Mesodermal cell (in vitro differentiated cells): ENCODE measurements at regions not wholly inside any gene's neighbourhood (a gene's known extent, or its start where the extent isn't known, plus 50 kb on each side); places are given as distances from the start of the nearest gene placed in this dataset.
"Not testable (repeated sequence)": the region's sequence is repeated elsewhere in the genome, so short reads cannot be mapped to it uniquely, and the experiment has no call there.

Experiments
- H3K27ac ChIP-seq: 2 replicates; pipeline ENCODE4 v1.7.0; 2013; ENCODE audit warnings: mild to moderate bottlenecking, low read depth, low read length, moderate library complexity; ENCODE audit not compliant: severe bottlenecking
- H3K36me3 ChIP-seq: 2 replicates; pipeline ENCODE4 v1.7.1; 2013; ENCODE audit warnings: mild to moderate bottlenecking, low read length, moderate library complexity; ENCODE audit not compliant: control insufficient read depth, insufficient read depth
- H3K4me1 ChIP-seq: one replicate; pipeline ENCODE4 v1.7.1; 2013; ENCODE audit warnings: mild to moderate bottlenecking, low read length; ENCODE audit not compliant: insufficient read depth, control insufficient read depth, poor library complexity, severe bottlenecking
- H3K4me3 ChIP-seq: 2 replicates; pipeline ENCODE4 v1.7.0; 2013; ENCODE audit warnings: low read length, control low read depth, mild to moderate bottlenecking; ENCODE audit not compliant: insufficient read depth, poor library complexity, severe bottlenecking; ENCODE audit errors: extremely low read depth
- H3K9me3 ChIP-seq: 2 replicates; pipeline ENCODE4 v1.7.1; 2013; ENCODE audit warnings: mild to moderate bottlenecking, low read length, moderate library complexity; ENCODE audit not compliant: control insufficient read depth
- WGBS, 2 experiments: methylation state at CpG; one replicate each; pipeline ENCODE4 v1.1.5; 2013; ENCODE audit warnings: missing lambda C conversion rate in 2 of 2; ENCODE audit not compliant: insufficient coverage in 2 of 2; 5-methylcytosine and 5-hydroxymethylcytosine counted together

DNA sequence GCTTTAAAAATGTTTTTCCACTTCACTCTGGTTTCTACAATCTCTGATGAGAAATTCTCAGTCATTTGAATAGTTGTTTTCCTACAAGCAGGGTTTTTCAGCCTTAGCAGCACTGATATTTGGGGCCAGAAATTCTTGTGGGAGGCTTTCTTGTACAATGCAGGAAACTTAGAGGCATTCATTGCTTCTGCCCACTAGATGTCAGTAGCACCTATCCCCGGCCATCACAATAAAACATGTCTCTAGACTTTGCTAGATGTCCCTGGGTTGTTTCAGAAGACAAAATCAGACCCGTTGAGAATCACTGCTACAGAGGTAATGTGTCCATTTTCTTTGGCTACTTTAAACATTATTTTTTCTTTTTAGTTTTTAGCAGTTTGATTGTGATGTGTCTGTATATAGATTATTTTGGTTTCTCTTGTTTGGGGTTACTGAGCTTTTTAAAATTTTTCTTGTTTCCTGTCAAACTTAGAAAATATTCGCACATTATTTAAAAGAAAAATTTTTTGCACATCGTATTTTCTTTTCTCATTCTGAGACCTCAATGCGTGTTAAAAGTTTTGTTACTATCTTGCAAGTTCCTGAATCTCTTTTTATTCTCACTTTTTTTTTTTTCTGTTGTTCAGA is 60.8 kb upstream of the CCDC179 start:
- 0% methylated on average over 1 of the region's 5 CpGs; no CpG with 5 or more reads in 1 of the 2 experiments for WGBS, 2 experiments
- no peak overlapping the region for H3K27ac ChIP-seq
- peaks cover 7% of the 10 kb centered on the region for H3K4me1 ChIP-seq
- H3K4me3 ChIP-seq: peak overlapping the region; percentile 14
- no peaks in the 10 kb centered on the region for H3K36me3 ChIP-seq
- no peaks in the 10 kb centered on the region for H3K9me3 ChIP-seq

DNA sequence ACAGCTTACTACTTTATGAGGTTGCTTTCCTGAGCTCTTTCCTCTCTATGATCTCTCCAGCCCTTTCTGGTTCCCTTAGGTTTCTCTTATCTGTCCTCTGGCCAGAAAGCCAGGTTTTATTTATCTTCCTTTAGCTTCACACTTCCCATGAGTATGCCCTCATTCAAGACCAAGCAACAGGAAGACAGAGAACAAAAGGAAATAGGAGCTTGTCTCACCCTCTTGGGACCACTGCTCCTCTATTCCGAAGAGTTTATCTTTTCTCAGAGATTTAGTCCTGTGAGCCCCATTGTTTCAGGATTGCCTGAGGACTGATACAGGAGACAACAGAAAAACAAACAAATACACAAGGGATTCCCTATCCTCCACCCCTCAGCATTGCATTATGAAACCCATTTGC is 62.4 kb upstream of the CCDC179 start:
- H3K4me1 ChIP-seq: peaks cover 7% of the 10 kb centered on the region
- no peaks in the 10 kb centered on the region for H3K9me3 ChIP-seq
- H3K27ac ChIP-seq: peak overlapping the region; percentile 37
- H3K36me3 ChIP-seq: no peaks in the 10 kb centered on the region
- WGBS, 2 experiments: 10% methylated on average over 1 of the region's 1 CpG; no CpG with 5 or more reads in 1 of the 2 experiments
- peak overlapping the region; percentile 10 for H3K4me3 ChIP-seq

GRCh38 chr11:22923561-22923960 is 63.3 kb upstream of the CCDC179 start:
- 80 to 100% methylated on average over 1 of the region's 1 CpG for WGBS, 2 experiments
- H3K9me3 ChIP-seq: no peaks in the 10 kb centered on the region
- H3K36me3 ChIP-seq: no peaks in the 10 kb centered on the region
- no peak overlapping the region for H3K4me3 ChIP-seq
- peaks cover 10% of the 10 kb centered on the region for H3K4me1 ChIP-seq
- peak overlapping the region; percentile 37 for H3K27ac ChIP-seq

- Histone ChIP-seq H3K27ac (no peak overlapping the region), H3K36me3 (no peaks in the 10 kb centered on the region), H3K9me3 (no peaks in the 10 kb centered on the region), H3K4me1 (peaks cover 10% of the 10 kb centered on the region), H3K4me3 (no peak overlapping the region)
Measured at GRCh38 chr11:22926341-22926740, 66.1 kb upstream of the CCDC179 start.

- Histone ChIP-seq H3K4me3 (no peak overlapping the region), H3K27ac (peak overlapping the region; percentile 3), H3K36me3 (no peaks in the 10 kb centered on the region), H3K9me3 (no peaks in the 10 kb centered on the region), H3K4me1 (peaks cover 9% of the 10 kb centered on the region)
- no CpG with 5 or more reads among the region's 2 CpGs for WGBS, 2 experiments
Measured at GRCh38 chr11:22927793-22928192, 67.5 kb upstream of the CCDC179 start.

DNA sequence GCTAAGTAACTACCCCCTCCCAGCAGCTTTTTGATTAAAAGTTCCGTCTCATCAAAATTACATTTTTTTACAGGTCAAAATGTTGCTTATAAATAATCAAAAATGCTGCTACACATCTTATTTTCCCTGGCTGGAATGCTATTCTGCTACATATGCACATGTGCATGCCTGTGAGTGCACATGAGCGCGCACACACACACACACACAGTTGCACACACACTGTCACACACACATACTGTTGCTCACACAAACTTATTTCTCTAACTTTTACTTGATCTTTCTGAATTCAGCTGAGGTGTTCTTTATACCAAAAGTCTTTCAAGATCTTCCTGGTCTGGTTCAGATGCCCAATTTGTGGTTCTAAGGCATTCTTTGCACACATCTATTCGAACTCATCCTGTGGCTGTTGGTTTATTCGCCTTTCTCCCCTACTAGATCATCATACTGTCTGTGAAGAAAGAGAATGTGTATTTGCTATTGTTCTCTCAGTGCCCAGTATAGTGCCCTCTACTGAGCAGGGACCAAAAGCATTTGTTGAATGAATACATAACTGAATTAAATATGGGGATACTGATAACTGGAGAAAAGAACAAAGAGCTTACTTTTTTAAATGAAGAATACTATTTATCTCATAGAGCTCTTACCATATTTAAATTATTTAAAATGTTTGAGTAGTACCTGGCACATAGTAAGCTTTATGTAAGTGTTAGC is 68.1 kb upstream of the CCDC179 start:
- Histone ChIP-seq H3K4me3 (no peak overlapping the region), H3K9me3 (no peaks in the 10 kb centered on the region), H3K4me1 (peaks cover 4% of the 10 kb centered on the region), H3K36me3 (no peaks in the 10 kb centered on the region), H3K27ac (peak overlapping the region; percentile 3)
- 96 to 100% methylated on average over 2 of the region's 5 CpGs for WGBS, 2 experiments

- peaks cover 4% of the 10 kb centered on the region for H3K4me1 ChIP-seq
- no peaks in the 10 kb centered on the region for H3K9me3 ChIP-seq
- no peak overlapping the region for H3K4me3 ChIP-seq
- H3K27ac ChIP-seq: no peak overlapping the region
- WGBS, 2 experiments: 71 to 94% methylated on average over 2 to 3 of the region's 5 CpGs
- H3K36me3 ChIP-seq: no peaks in the 10 kb centered on the region
Measured at GRCh38 chr11:22930816-22931594, 70.7 kb upstream of the CCDC179 start.

DNA sequence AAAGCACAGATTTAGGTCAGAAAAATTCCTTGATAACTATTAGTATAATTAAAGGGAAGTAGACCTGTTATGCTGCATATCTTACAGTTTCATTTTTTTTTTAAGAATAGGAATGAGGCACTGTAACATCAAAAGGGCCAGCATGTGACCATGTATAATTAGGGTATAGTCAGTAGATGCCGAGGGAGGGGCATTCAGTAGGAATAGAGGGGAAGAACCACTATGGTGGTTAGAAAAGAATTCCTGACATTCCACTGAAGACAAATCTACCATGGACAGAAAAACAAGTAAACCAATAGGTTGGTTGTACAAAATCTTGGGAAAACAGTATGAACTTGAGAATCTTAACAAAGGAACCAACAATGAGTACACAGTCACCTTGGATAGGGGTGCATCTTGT is 78.4 kb upstream of the CCDC179 start:
- no peak overlapping the region for H3K4me3 ChIP-seq
- WGBS, 2 experiments: 83% methylated on average over 1 of the region's 1 CpG; no CpG with 5 or more reads in 1 of the 2 experiments
- no peak overlapping the region for H3K27ac ChIP-seq
- no peaks in the 10 kb centered on the region for H3K36me3 ChIP-seq
- H3K4me1 ChIP-seq: no peaks in the 10 kb centered on the region
- H3K9me3 ChIP-seq: no peaks in the 10 kb centered on the region

- not testable (repeated sequence) for H3K9me3 ChIP-seq, H3K4me3 ChIP-seq, H3K4me1 ChIP-seq, H3K27ac ChIP-seq, H3K36me3 ChIP-seq
- WGBS, 2 experiments: no CpG with 5 or more reads among the region's 3 CpGs
Measured at GRCh38 chr11:22941544-22941943, 81.3 kb upstream of the CCDC179 start.

DNA sequence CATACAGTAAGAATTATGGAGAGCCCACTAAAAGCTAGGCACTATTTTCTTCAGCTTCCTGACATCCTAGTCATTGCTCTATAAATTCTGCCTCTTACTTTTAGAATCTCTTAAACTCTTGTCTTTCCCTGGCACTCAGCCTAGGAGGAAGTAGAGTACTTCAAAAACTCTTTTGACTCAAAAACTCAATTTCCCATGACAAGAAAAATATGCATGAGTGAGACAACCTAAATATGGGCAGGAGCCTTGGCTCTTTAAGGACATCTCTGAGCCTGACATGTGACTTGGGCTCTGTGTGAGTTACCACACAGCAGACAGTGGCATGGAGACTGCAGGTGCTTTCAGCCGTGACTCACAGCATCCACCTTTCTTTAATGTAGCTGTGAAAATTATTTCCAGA is 97.5 kb upstream of the CCDC179 start:
- WGBS, 2 experiments: no CpG with 5 or more reads among the region's 1 CpG
- Histone ChIP-seq H3K27ac (no peak overlapping the region), H3K4me1 (no peaks in the 10 kb centered on the region), H3K4me3 (no peak overlapping the region), H3K36me3 (no peaks in the 10 kb centered on the region), H3K9me3 (no peaks in the 10 kb centered on the region)
